ENCODE measurements at regions not wholly inside any gene's neighbourhood (a gene's known extent, or its start where the extent isn't known, plus 50 kb on each side); places are given as distances from the start of the nearest gene placed in this dataset.

- no peak overlapping the region for H3K4me3 ChIP-seq
- no peak for TF ChIP-seq POLR2A (IDR thresholded peaks at IDR 0.05)
- TF ChIP-seq, protein P1, sequence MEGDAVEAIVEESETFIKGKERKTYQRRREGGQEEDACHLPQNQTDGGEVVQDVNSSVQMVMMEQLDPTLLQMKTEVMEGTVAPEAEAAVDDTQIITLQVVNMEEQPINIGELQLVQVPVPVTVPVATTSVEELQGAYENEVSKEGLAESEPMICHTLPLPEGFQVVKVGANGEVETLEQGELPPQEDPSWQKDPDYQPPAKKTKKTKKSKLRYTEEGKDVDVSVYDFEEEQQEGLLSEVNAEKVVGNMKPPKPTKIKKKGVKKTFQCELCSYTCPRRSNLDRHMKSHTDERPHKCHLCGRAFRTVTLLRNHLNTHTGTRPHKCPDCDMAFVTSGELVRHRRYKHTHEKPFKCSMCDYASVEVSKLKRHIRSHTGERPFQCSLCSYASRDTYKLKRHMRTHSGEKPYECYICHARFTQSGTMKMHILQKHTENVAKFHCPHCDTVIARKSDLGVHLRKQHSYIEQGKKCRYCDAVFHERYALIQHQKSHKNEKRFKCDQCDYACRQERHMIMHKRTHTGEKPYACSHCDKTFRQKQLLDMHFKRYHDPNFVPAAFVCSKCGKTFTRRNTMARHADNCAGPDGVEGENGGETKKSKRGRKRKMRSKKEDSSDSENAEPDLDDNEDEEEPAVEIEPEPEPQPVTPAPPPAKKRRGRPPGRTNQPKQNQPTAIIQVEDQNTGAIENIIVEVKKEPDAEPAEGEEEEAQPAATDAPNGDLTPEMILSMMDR (IDR thresholded peaks at IDR 0.05): no peak
- WGBS, 4 donors: 67 to 69% (median 67%) methylated on average over 8 of the region's 8 CpGs
Observed at GRCh38 chr10:124254490-124254889, 161.1 kb upstream of the CHST15 start.

GRCh38 chr10:124253006-124253405 lies 159.6 kb upstream of the CHST15 start:
- Histone ChIP-seq H3K36me3 (no peaks in the 10 kb centered on the region), H3K4me3 (no peak overlapping the region), H3K4me1 (peaks cover 0 to 32% (median 9%) of the 10 kb centered on the region in 12 donors), H3K27me3 (no peaks in the 10 kb centered on the region), H3K9me3 (peaks cover 0 to 4% (median 0%) of the 10 kb centered on the region in 12 donors), H3K27ac (no peak overlapping the region)
- ATAC-seq: no peak
- WGBS, 4 donors: 38 to 72% (median 53%) methylated on average over 1 of the region's 1 CpG
- no peak for DNase-seq
- intact Hi-C loops (cut with DNase I): loop anchor here in 2 of 10 donors (10.0 kb wide), 1 partner anchor 132 kb away; no protein-coding TSS in a partner anchor
- TF ChIP-seq, protein P1 (IDR thresholded peaks at IDR 0.05): no peak
- no peak for TF ChIP-seq POLR2A (IDR thresholded peaks at IDR 0.05)

More at GRCh38 chr10:124254490-124254889, 161.1 kb upstream of the CHST15 start:
- intact Hi-C loops (cut with DNase I): loop anchor here in 2 of 10 donors (10.0 kb wide), 1 partner anchor 130 kb away; no protein-coding TSS in a partner anchor
- peaks cover 0 to 32% (median 9%) of the 10 kb centered on the region in 12 donors for H3K4me1 ChIP-seq
- H3K27me3 ChIP-seq: no peaks in the 10 kb centered on the region
- ATAC-seq (no peak), DNase-seq (no peak)
- H3K27ac ChIP-seq: peak overlapping the region in 1 of 12 donors; percentile 80
- no peaks in the 10 kb centered on the region for H3K36me3 ChIP-seq
- H3K9me3 ChIP-seq: peaks cover 0 to 9% (median 1%) of the 10 kb centered on the region in 12 donors

GRCh38 chr10:124252097-124252715 lies 158.8 kb upstream of the CHST15 start:
- Histone ChIP-seq H3K4me1 (peaks cover 0 to 32% (median 9%) of the 10 kb centered on the region in 12 donors), H3K9me3 (peaks cover 0 to 4% (median 0%) of the 10 kb centered on the region in 12 donors), H3K4me3 (peak overlapping the region in 1 of 12 donors; percentile 7), H3K36me3 (no peaks in the 10 kb centered on the region), H3K27me3 (no peaks in the 10 kb centered on the region), H3K27ac (peak overlapping the region in 1 of 12 donors; percentile 70)
- no peak for DNase-seq
- WGBS, 4 donors: 78 to 83% (median 81%) methylated on average over 8 of the region's 8 CpGs
- no peak for ATAC-seq
- TF ChIP-seq POLR2A (IDR thresholded peaks at IDR 0.05): no peak
- TF ChIP-seq, protein P1 (IDR thresholded peaks at IDR 0.05): no peak
- intact Hi-C loops (cut with DNase I): loop anchor here in 2 of 10 donors (10.0 kb wide), 1 partner anchor 133 kb away; no protein-coding TSS in a partner anchor

DNA sequence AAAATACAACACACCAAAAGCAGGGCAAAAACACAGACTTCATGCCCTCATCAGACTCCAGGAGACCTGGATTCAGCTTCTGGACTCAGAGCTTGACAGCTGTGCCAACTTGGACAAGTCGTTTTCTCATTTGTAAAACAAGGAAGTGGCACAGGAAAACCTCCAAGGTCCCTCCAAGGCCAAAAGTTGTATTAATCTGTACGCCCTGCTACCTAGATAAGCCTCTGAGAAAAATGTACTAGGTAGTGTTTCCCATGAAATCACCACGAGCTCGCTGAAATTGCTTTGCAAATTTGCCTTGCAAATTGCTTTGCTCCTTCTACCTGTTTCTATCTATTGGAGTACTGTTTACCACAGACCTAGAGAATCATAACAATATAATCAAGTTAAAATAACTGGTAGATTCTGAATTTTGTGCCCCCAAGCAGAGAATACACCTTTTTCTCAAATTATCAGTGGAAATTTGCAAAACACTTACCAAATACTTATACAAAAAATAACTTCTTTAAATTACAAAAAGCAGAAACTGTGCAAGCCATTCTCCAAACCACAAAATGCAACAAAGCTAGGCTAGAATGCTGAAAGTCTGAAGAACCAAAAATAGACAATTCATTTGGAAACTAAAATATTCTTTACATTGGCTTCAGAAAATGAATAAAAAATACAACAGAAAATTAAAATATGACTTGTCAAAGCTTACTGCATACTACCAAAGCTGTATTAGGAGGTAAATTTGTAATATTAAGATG lies 158.1 kb upstream of the CHST15 start:
- DNase-seq (no peak), ATAC-seq (no peak)
- H3K27me3 ChIP-seq: no peaks in the 10 kb centered on the region
- peaks cover 0 to 32% (median 9%) of the 10 kb centered on the region in 12 donors for H3K4me1 ChIP-seq
- H3K9me3 ChIP-seq: peaks cover 0 to 4% (median 0%) of the 10 kb centered on the region in 12 donors
- no peak for TF ChIP-seq POLR2A (IDR thresholded peaks at IDR 0.05)
- TF ChIP-seq, protein P1 (IDR thresholded peaks at IDR 0.05): no peak
- no peak overlapping the region for H3K4me3 ChIP-seq
- H3K27ac ChIP-seq: peak overlapping the region in 1 of 12 donors; percentile 70
- WGBS, 4 donors: 37 to 55% (median 46%) methylated on average over 4 of the region's 4 CpGs
- H3K36me3 ChIP-seq: no peaks in the 10 kb centered on the region
- intact Hi-C loops (cut with DNase I): loop anchor here in 2 of 10 donors (10.0 kb wide), 1 partner anchor 133 kb away; no protein-coding TSS in a partner anchor
